ENCODE measurements at regions not wholly inside any gene's neighbourhood (a gene's known extent, or its start where the extent isn't known, plus 50 kb on each side); places are given as distances from the start of the nearest gene placed in this dataset.

DNA sequence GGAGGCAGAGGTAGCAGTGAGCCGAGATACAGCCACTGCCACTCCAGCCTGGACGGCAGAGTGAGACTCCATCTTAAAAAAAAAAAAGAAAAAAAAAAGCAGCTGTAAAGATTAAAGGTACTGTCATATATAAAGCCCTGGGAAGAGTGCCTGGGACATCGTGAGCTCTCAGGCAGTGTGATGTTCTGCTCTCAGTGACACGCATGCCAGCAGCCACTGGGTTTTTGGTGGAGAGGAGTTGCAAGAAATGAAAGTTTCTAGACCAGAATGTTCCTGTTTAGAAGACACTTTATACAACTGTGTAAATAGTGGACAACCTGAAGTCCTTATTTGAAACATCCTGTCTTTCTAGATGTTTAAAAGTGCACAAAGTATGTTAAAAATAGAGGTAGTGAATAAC, 213.2 kb downstream of the IRF8 start:
- no peak for TF ChIP-seq ZBTB7A (IDR thresholded peaks at IDR 0.05; ENCODE audit: low read depth)
- no peak for TF ChIP-seq TAF1 (IDR thresholded peaks at IDR 0.05; ENCODE audit: low read depth)

Measured in Ishikawa (cell line).